Activated CD4-positive, alpha-beta memory T cell treated with anti-CD3 and anti-CD28 coated beads, Interleukin-2, amount 10 ng/mL, durations not matched to agents 7 days and 5 days (primary cell): ENCODE measurements at regions not wholly inside any gene's neighbourhood (a gene's known extent, or its start where the extent isn't known, plus 50 kb on each side); places are given as distances from the start of the nearest gene placed in this dataset.

Experiments used
- CTCF ChIA-PET: fragments of 350-600 bp; sonication (Branson Sonifier 250); formaldehyde crosslinking; loops from one replicate; lab custom pipeline; 2021; ENCODE audit warnings: antibody characterized with exemption, inconsistent platforms; lab: Charles Lee
- POLR2A ChIA-PET: fragments of 350-600 bp; sonication (Branson Sonifier 250); formaldehyde crosslinking; loops from one replicate; lab custom pipeline; 2021; ENCODE audit warnings: antibody characterized with exemption; lab: Charles Lee
- DNase-seq: peaks from one replicate; pipeline ENCODE4 v3.0.0-alpha.2; 2020
- H3K27ac Mint-ChIP-seq: one replicate; pipeline ENCODE4 v1.8.0; 2021; ENCODE audit warnings: mild to moderate bottlenecking, mixed read lengths
- H3K27me3 Mint-ChIP-seq: one replicate; pipeline ENCODE4 v1.8.0; 2021; ENCODE audit warnings: mixed read lengths
- H3K36me3 Mint-ChIP-seq: one replicate; pipeline ENCODE4 v1.8.0; 2021; ENCODE audit warnings: low read depth, mixed read lengths
- H3K4me1 Mint-ChIP-seq: one replicate; pipeline ENCODE4 v1.8.0; 2021; ENCODE audit warnings: mixed read lengths
- H3K4me3 Mint-ChIP-seq: one replicate; pipeline ENCODE4 v1.8.0; 2021; ENCODE audit warnings: mild to moderate bottlenecking, mixed read lengths
- H3K9me3 Mint-ChIP-seq: one replicate; pipeline ENCODE4 v1.8.0; 2021; ENCODE audit warnings: mixed read lengths

- no peaks in the 10 kb centered on the region for H3K27me3 Mint-ChIP-seq
- ChIA-PET POLR2A (no interaction called here), CTCF (no interaction called here)
- peaks cover 19% of the 10 kb centered on the region for H3K9me3 Mint-ChIP-seq
- peaks cover 19% of the 10 kb centered on the region for H3K36me3 Mint-ChIP-seq
- peaks cover 6% of the 10 kb centered on the region for H3K4me1 Mint-ChIP-seq
- peak; percentile 21 for DNase-seq
- no peak overlapping the region for H3K4me3 Mint-ChIP-seq
- no peak overlapping the region for H3K27ac Mint-ChIP-seq
These were observed 226.7 kb downstream of the BRD1 start for GRCh38 chr22:49600891-49601431.

- H3K4me1 Mint-ChIP-seq = peaks cover 6% of the 10 kb centered on the region
- CTCF ChIA-PET = no interaction called here
These were observed 227.2 kb downstream of the BRD1 start for GRCh38 chr22:49600468-49600867.

GRCh38 chr22:49599691-49600455 is 227.8 kb downstream of the BRD1 start:
- Mint-ChIP-seq H3K36me3 (peaks cover 16% of the 10 kb centered on the region), H3K4me1 (peaks cover 6% of the 10 kb centered on the region), H3K27ac (no peak overlapping the region), H3K27me3 (no peaks in the 10 kb centered on the region), H3K9me3 (peaks cover 14% of the 10 kb centered on the region), H3K4me3 (no peak overlapping the region)
- ChIA-PET POLR2A (no interaction called here), CTCF (no interaction called here)
- DNase-seq = no peak

More at GRCh38 chr22:49600468-49600867, 227.2 kb downstream of the BRD1 start:
- H3K27ac Mint-ChIP-seq = no peak overlapping the region
- H3K36me3 Mint-ChIP-seq = peaks cover 19% of the 10 kb centered on the region
- no peak for DNase-seq
- peaks cover 19% of the 10 kb centered on the region for H3K9me3 Mint-ChIP-seq
- no peaks in the 10 kb centered on the region for H3K27me3 Mint-ChIP-seq
- POLR2A ChIA-PET = no interaction called here
- no peak overlapping the region for H3K4me3 Mint-ChIP-seq

- POLR2A ChIA-PET = no interaction called here
- H3K27ac Mint-ChIP-seq = no peak overlapping the region
- no peak for DNase-seq
- H3K36me3 Mint-ChIP-seq = peaks cover 8% of the 10 kb centered on the region
- H3K4me3 Mint-ChIP-seq = no peak overlapping the region
- CTCF ChIA-PET = no interaction called here
- no peaks in the 10 kb centered on the region for H3K27me3 Mint-ChIP-seq
- peaks cover 5% of the 10 kb centered on the region for H3K9me3 Mint-ChIP-seq
- peaks cover 6% of the 10 kb centered on the region for H3K4me1 Mint-ChIP-seq
These were observed 228.6 kb downstream of the BRD1 start for GRCh38 chr22:49599039-49599438.

GRCh38 chr22:49598338-49598737 is 229.3 kb downstream of the BRD1 start:
- H3K9me3 Mint-ChIP-seq = no peaks in the 10 kb centered on the region
- no peak overlapping the region for H3K27ac Mint-ChIP-seq
- H3K27me3 Mint-ChIP-seq = no peaks in the 10 kb centered on the region
- no peak overlapping the region for H3K4me3 Mint-ChIP-seq
- ChIA-PET POLR2A (no interaction called here), CTCF (no interaction called here)
- no peak for DNase-seq
- peaks cover 6% of the 10 kb centered on the region for H3K4me1 Mint-ChIP-seq
- H3K36me3 Mint-ChIP-seq = peaks cover 1% of the 10 kb centered on the region

- ChIA-PET CTCF (no interaction called here), POLR2A (no interaction called here)
- H3K27me3 Mint-ChIP-seq = no peaks in the 10 kb centered on the region
- H3K4me3 Mint-ChIP-seq = no peak overlapping the region
- no peaks in the 10 kb centered on the region for H3K9me3 Mint-ChIP-seq
- H3K36me3 Mint-ChIP-seq = no peaks in the 10 kb centered on the region
- DNase-seq = no peak
- H3K4me1 Mint-ChIP-seq = peaks cover 6% of the 10 kb centered on the region
- H3K27ac Mint-ChIP-seq = no peak overlapping the region
These were observed 230.1 kb downstream of the BRD1 start for GRCh38 chr22:49597428-49598039.

GRCh38 chr22:49595465-49596078 is 232.1 kb downstream of the BRD1 start:
- no peaks in the 10 kb centered on the region for H3K9me3 Mint-ChIP-seq
- POLR2A ChIA-PET = no interaction called here
- H3K4me3 Mint-ChIP-seq = no peak overlapping the region
- CTCF ChIA-PET = no interaction called here
- peaks cover under 1% of the 10 kb centered on the region for H3K4me1 Mint-ChIP-seq
- H3K36me3 Mint-ChIP-seq = no peaks in the 10 kb centered on the region
- H3K27me3 Mint-ChIP-seq = no peaks in the 10 kb centered on the region
- no peak for DNase-seq
- no peak overlapping the region for H3K27ac Mint-ChIP-seq

GRCh38 chr22:49594078-49594477 is 233.6 kb downstream of the BRD1 start:
- POLR2A ChIA-PET = no interaction called here
- Mint-ChIP-seq H3K27me3 (no peaks in the 10 kb centered on the region), H3K4me3 (no peak overlapping the region), H3K9me3 (no peaks in the 10 kb centered on the region), H3K36me3 (no peaks in the 10 kb centered on the region), H3K27ac (no peak overlapping the region), H3K4me1 (no peaks in the 10 kb centered on the region)
- CTCF ChIA-PET = no interaction called here
- DNase-seq = no peak

GRCh38 chr22:49593509-49593908 is 234.2 kb downstream of the BRD1 start:
- Mint-ChIP-seq H3K36me3 (no peaks in the 10 kb centered on the region), H3K9me3 (no peaks in the 10 kb centered on the region), H3K27me3 (no peaks in the 10 kb centered on the region), H3K4me3 (no peak overlapping the region), H3K4me1 (no peaks in the 10 kb centered on the region), H3K27ac (no peak overlapping the region)
- ChIA-PET CTCF (no interaction called here), POLR2A (no interaction called here)
- DNase-seq = no peak

- Mint-ChIP-seq H3K9me3 (no peaks in the 10 kb centered on the region), H3K27me3 (no peaks in the 10 kb centered on the region), H3K36me3 (no peaks in the 10 kb centered on the region), H3K27ac (no peak overlapping the region), H3K4me1 (no peaks in the 10 kb centered on the region), H3K4me3 (no peak overlapping the region)
- CTCF ChIA-PET = no interaction called here
- no peak for DNase-seq
- POLR2A ChIA-PET = no interaction called here
These were observed 234.7 kb downstream of the BRD1 start for GRCh38 chr22:49592780-49593501.

GRCh38 chr22:49590851-49591445 is 236.7 kb downstream of the BRD1 start:
- no peak overlapping the region for H3K4me3 Mint-ChIP-seq
- H3K9me3 Mint-ChIP-seq = no peaks in the 10 kb centered on the region
- H3K4me1 Mint-ChIP-seq = no peaks in the 10 kb centered on the region
- H3K27ac Mint-ChIP-seq = no peak overlapping the region
- ChIA-PET CTCF (no interaction called here), POLR2A (no interaction called here)
- DNase-seq = no peak
- H3K27me3 Mint-ChIP-seq = no peaks in the 10 kb centered on the region
- H3K36me3 Mint-ChIP-seq = no peaks in the 10 kb centered on the region

- Mint-ChIP-seq H3K9me3 (no peaks in the 10 kb centered on the region), H3K27ac (no peak overlapping the region), H3K36me3 (no peaks in the 10 kb centered on the region), H3K4me3 (no peak overlapping the region), H3K27me3 (no peaks in the 10 kb centered on the region), H3K4me1 (no peaks in the 10 kb centered on the region)
- POLR2A ChIA-PET = no interaction called here
- DNase-seq = no peak
- CTCF ChIA-PET = no interaction called here
These were observed 237.3 kb downstream of the BRD1 start for GRCh38 chr22:49590381-49590780.

- CTCF ChIA-PET = no interaction called here
These were observed 237.9 kb downstream of the BRD1 start for GRCh38 chr22:49589811-49590210.

More at GRCh38 chr22:49589811-49590210, 237.9 kb downstream of the BRD1 start:
- no peak for DNase-seq
- Mint-ChIP-seq H3K9me3 (no peaks in the 10 kb centered on the region), H3K27me3 (no peaks in the 10 kb centered on the region), H3K4me1 (no peaks in the 10 kb centered on the region), H3K27ac (no peak overlapping the region), H3K36me3 (no peaks in the 10 kb centered on the region), H3K4me3 (no peak overlapping the region)
- POLR2A ChIA-PET = no interaction called here
